ENCODE measurements at regions not wholly inside any gene's neighbourhood (a gene's known extent, or its start where the extent isn't known, plus 50 kb on each side); places are given as distances from the start of the nearest gene placed in this dataset.

DNA sequence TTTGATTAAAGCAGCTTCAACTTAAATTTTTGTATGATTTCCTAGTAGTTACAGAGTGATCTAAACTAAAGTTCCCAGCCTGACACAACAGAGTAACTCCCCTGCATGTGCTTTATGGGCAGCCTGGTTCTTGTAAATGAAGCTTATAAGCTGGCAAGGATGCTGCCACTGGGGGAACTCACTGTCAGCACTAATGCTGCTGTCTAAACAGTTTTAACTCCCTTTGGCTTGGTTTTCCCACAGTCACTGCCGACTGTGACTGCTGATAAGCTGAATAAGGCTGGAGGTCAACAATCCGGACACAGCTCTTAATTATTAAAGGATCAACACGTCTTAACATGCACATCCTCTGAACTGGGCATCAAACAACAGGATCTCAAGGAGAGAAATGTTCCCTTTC, 130.1 kb downstream of the OTUD1 start:
- Histone ChIP-seq H2BK12ac (ENCODE audit: low read depth, low read length) (no peak overlapping the region), H3K4me1 (replicated peaks in 1 of 4; ENCODE audit: control insufficient read depth in 3 of 4, insufficient read depth in 4 of 4, low read length in 3 of 4) (no peaks in the 10 kb centered on the region), H4K91ac (replicated peaks; ENCODE audit: insufficient read length, low read length) (no peak overlapping the region), H3K4me2 (ENCODE audit: insufficient read depth in 1 of 2, low read depth in 2 of 2, low read length in 2 of 2) (no peak overlapping the region), H3K27me3 (replicated peaks in 1 of 4; ENCODE audit: control insufficient read depth in 3 of 4, extremely low read depth in 1 of 4, insufficient read depth in 3 of 4, low read length in 3 of 4) (no peaks in the 10 kb centered on the region), H3K56ac (replicated peaks; ENCODE audit: insufficient read length, low read depth, low read length) (no peak overlapping the region), H3K23me2 (ENCODE audit: low read depth, low read length) (no peaks in the 10 kb centered on the region), H3K4me3 (ENCODE audit: extremely low read depth in 1 of 4, insufficient read depth in 2 of 4, low read depth in 3 of 4, low read length in 4 of 4) (no peak overlapping the region), H2AFZ (ENCODE audit: low read length) (no peak overlapping the region), H3K4ac (replicated peaks; ENCODE audit: insufficient read length, low read depth, low read length) (no peak overlapping the region), H2BK120ac (replicated peaks; ENCODE audit: low read depth, low read length) (no peak overlapping the region), H4K20me1 (replicated peaks in 1 of 2; ENCODE audit: control insufficient read depth in 1 of 2, insufficient read depth in 2 of 2, low read length in 2 of 2) (no peaks in the 10 kb centered on the region), H3K79me2 (ENCODE audit: control insufficient read depth in 1 of 2, insufficient read depth in 2 of 2, low read length in 2 of 2) (no peaks in the 10 kb centered on the region), H2BK5ac (ENCODE audit: low read depth, low read length) (no peak overlapping the region), H2BK20ac (ENCODE audit: low read length) (no peak overlapping the region), H3K18ac (ENCODE audit: extremely low read depth, low read length) (no peak overlapping the region), H3K9me3 (ENCODE audit: insufficient read depth in 2 of 2, low read depth in 1 of 2, low read length in 1 of 2) (no peaks in the 10 kb centered on the region), H3K9ac (replicated peaks in 1 of 4; ENCODE audit: extremely low read depth in 1 of 4, low read depth in 3 of 4, low read length in 3 of 4) (no peak overlapping the region), H3K79me1 (ENCODE audit: low read depth, low read length) (no peaks in the 10 kb centered on the region), H4K5ac (ENCODE audit: insufficient read length, low read depth, low read length) (no peak overlapping the region), H4K8ac (ENCODE audit: extremely low read depth, insufficient read depth, low read length) (no peak overlapping the region), H3K23ac (ENCODE audit: insufficient read length) (no peak overlapping the region), H3K36me3 (ENCODE audit: control insufficient read depth in 2 of 4, insufficient read depth in 4 of 4, low read length in 3 of 4) (no peaks in the 10 kb centered on the region), H3K14ac (ENCODE audit: insufficient read length) (no peak overlapping the region), H3K27ac (ENCODE audit: low read depth, low read length) (no peak overlapping the region), H2AK5ac (ENCODE audit: low read depth, low read length) (no peak overlapping the region), H2BK15ac (ENCODE audit: low read length) (no peak overlapping the region)
- FAIRE-seq (no peak), DNase-seq (ENCODE audit: low read depth in 1 of 2, low spot score in 2 of 2) (no peak)
- ChIA-PET POLR2A (ENCODE audit: partially characterized antibody) (no interaction called here), CTCF (ENCODE audit: partially characterized antibody) (interaction anchor here (0.7 to 1.3 kb wide), 3 partner anchors 11 to 41 kb away, joined by 3 to 5 read pairs (median 3); no protein-coding TSS in a partner anchor)
- WGBS, 2 experiments (ENCODE audit: extremely low coverage in 1 of 2, insufficient coverage in 1 of 2, insufficient read length in 1 of 2, insufficient replicate concordance in 2 of 2, low coverage in 1 of 2, low lambda C conversion rate in 2 of 2, missing lambda C conversion rate in 1 of 2), result 95% methylated on average over 3 of the region's 3 CpGs; no CpG with 5 or more reads in 1 of the 2 experiments
- no peak for TF ChIP-seq TBP (IDR thresholded peaks at IDR 0.05; ENCODE audit: low read depth, low read length)
- no peak for TF ChIP-seq NRF1 (IDR thresholded peaks at IDR 0.05; ENCODE audit: low read depth, low read length)
- no peak for TF ChIP-seq KDM4A (IDR thresholded peaks at IDR 0.05; ENCODE audit: low read depth, low read length, severe bottlenecking)
- TF ChIP-seq, protein P1, sequence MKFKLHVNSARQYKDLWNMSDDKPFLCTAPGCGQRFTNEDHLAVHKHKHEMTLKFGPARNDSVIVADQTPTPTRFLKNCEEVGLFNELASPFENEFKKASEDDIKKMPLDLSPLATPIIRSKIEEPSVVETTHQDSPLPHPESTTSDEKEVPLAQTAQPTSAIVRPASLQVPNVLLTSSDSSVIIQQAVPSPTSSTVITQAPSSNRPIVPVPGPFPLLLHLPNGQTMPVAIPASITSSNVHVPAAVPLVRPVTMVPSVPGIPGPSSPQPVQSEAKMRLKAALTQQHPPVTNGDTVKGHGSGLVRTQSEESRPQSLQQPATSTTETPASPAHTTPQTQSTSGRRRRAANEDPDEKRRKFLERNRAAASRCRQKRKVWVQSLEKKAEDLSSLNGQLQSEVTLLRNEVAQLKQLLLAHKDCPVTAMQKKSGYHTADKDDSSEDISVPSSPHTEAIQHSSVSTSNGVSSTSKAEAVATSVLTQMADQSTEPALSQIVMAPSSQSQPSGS (IDR thresholded peaks at IDR 0.05; ENCODE audit: low read length), result no peak
- no peak for TF ChIP-seq POU5F1 (IDR thresholded peaks at IDR 0.05; ENCODE audit: low read depth, low read length)
- no peak for TF ChIP-seq RAD21 (IDR thresholded peaks at IDR 0.05 in 1 of 2, conservative IDR thresholded peaks at IDR 0.05 in 1 of 2; ENCODE audit: low read depth in 2 of 2, low read length in 2 of 2)
- TF ChIP-seq POLR2AphosphoS5 (IDR thresholded peaks at IDR 0.05; ENCODE audit: low read depth, low read length), result no peak
- no peak for TF ChIP-seq BCL11A (IDR thresholded peaks at IDR 0.05; ENCODE audit: low read depth in 2 of 2, low read length in 2 of 2)
- no peak for TF ChIP-seq USF2 (IDR thresholded peaks at IDR 0.05; ENCODE audit: low read length)
- no peak for TF ChIP-seq SAP30 (IDR thresholded peaks at IDR 0.05; ENCODE audit: insufficient read depth, insufficient replicate concordance, low read length)
- no peak for TF ChIP-seq CBX5 (IDR thresholded peaks at IDR 0.05; ENCODE audit: low read depth, low read length)
- TF ChIP-seq KDM5A (IDR thresholded peaks at IDR 0.05; ENCODE audit: low read length), result no peak
